Heart right ventricle (tissue), 16 donors: ENCODE measurements at regions not wholly inside any gene's neighbourhood (a gene's known extent, or its start where the extent isn't known, plus 50 kb on each side); places are given as distances from the start of the nearest gene placed in this dataset.

ENCODE experiments used
- ATAC-seq, 8 donors: fragments of 200-7000 bp; cut with Tn5 transposase; one replicate each; pipeline ENCODE4 v1.9.1; 2020; ENCODE audit warnings: mild to moderate bottlenecking in 8 of 8, moderate library complexity in 8 of 8, moderate number of reproducible peaks in 1 of 8
- DNase-seq, 2 donors: peaks; one replicate each; pipeline ENCODE4 v3.0.0-alpha.2; 2020
- H3K27ac ChIP-seq, 10 donors: fragments of 200-600 bp; sonication (generic) in 2 of 10; one replicate each; pipeline versions ENCODE4 v1.5.0 to v1.8.0; 2020 to 2022; ENCODE audit warnings: mild to moderate bottlenecking in 3 of 10
- H3K27me3 ChIP-seq, 7 donors: fragments of 200-600 bp; one replicate each; pipeline ENCODE4 v1.8.0; 2021 to 2022; ENCODE audit warnings: mild to moderate bottlenecking in 2 of 7
- H3K36me3 ChIP-seq, 9 donors: fragments of 200-600 bp; sonication (generic) in 1 of 9; one replicate each; pipeline versions ENCODE4 v1.5.0 to v1.8.0; 2020 to 2022; ENCODE audit warnings: mild to moderate bottlenecking in 2 of 9
- H3K4me1 ChIP-seq, 9 donors: fragments of 200-600 bp; sonication (generic) in 1 of 9; one replicate each; pipeline versions ENCODE4 v1.5.0 to v1.8.0; 2020 to 2022; ENCODE audit warnings: mild to moderate bottlenecking in 4 of 9
- H3K4me3 ChIP-seq, 10 donors: fragments of 200-600 bp; sonication (generic) in 2 of 10; one replicate each; pipeline versions ENCODE4 v1.5.0 to v1.8.0; 2020 to 2022; ENCODE audit warnings: mild to moderate bottlenecking in 7 of 10, moderate library complexity in 2 of 10
- H3K9me3 ChIP-seq, 11 donors: fragments of 200-600 bp in 10 of 11; sonication (generic) in 2 of 11; one replicate each; pipeline versions ENCODE4 v1.5.0 to v1.8.0; 2013 to 2022; ENCODE audit warnings: mild to moderate bottlenecking in 2 of 11, control low read depth in 1 of 11, moderate library complexity in 1 of 11
- WGBS, 2 donors: extraction: QIAGEN DNeasy Blood & Tissue Kit; methylation state at CpG; one replicate each; pipeline ENCODE4 v1.1.7; 2013; ENCODE audit warnings: inconsistent platforms in 1 of 2; 5-methylcytosine and 5-hydroxymethylcytosine counted together
- intact Hi-C, 10 donors: fragments of 100-400 bp; cut with DNase I; formaldehyde crosslinking; loops; one replicate each; pipeline versions ENCODE4 v1.11.1 to v1.14.2; 2022
- TF ChIP-seq, protein P1 (sequence below), 9 donors: fragments of 200-600 bp; sonication (generic) in 2 of 9; IDR thresholded peaks; one replicate each; pipeline versions ENCODE4 v1.5.0 to v1.8.0; 2021 to 2022; ENCODE audit warnings: antibody characterized with exemption in 9 of 9, mild to moderate bottlenecking in 5 of 9, moderate library complexity in 1 of 9
- donor health status: Arrhythmogenic right ventricular cardiomyopathy.
- donor health status: ischemic (EF 13 %, LVEDD 7.1; RV severe dilation, severe dysfunction).
- donor health status: healthy with polysubstance abuse.
- donor health status: DM: no; HTN: yes; CAD: no.
- donor health status: DM: no; HTN: no; CAD: no.
- donor health status: ischemic (EF 25% LVEDD 6.9; RV normal size, moderate dysfunction).
- donor health status: ischemic (EF 25% LVEDD 5.7; RV mildly dilated, moderate dysfunction).
- donor health status: healthy.
- donor health status: DM: yes; HTN: yes; CAD: no.
- donor health status: Ischemic cardiomyopathy.
- donor health status: ischemic (EF 35%, LVEDD 5.7; RV mildly dilated, moderate dysfunction).
- donor health status: nonischemic (EF 11% LVEDD 7.7; RV severe dilation, severe dysfunction).
- donor health status: DM: yes; HTN: yes; CAD: no.
- donor health status: PGD.
- donor health status: ischemic (EF 29% LVEDD 5.4; RV normal size, mild dysfunction).
- donor health status: nonischemic (EF 23%, LVEDD 6.1; RV moderate dilation, normal function).

DNA sequence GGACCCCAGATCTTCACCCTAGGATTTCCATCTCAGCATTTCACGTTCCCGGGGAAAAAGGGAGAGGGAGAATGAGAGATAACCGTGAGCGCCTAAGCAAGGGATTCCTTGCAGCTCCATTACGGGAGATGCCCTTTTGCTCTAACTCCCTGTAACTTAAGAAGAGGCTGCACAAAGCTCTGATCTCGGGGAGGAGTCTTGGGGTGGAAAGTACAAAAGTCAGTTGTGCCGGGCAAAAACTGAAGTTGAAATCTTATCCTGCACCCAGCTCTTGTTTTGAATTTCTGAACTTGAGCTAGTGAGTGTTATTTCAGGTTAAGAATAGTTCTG lies 256.4 kb upstream of the SOX21 start:
- H3K27me3 ChIP-seq: peaks cover 0 to 94% (median 82%) of the 10 kb centered on the region in 7 donors
- no peak overlapping the region for H3K27ac ChIP-seq
- intact Hi-C loops: no loop called here
- TF ChIP-seq, protein P1, sequence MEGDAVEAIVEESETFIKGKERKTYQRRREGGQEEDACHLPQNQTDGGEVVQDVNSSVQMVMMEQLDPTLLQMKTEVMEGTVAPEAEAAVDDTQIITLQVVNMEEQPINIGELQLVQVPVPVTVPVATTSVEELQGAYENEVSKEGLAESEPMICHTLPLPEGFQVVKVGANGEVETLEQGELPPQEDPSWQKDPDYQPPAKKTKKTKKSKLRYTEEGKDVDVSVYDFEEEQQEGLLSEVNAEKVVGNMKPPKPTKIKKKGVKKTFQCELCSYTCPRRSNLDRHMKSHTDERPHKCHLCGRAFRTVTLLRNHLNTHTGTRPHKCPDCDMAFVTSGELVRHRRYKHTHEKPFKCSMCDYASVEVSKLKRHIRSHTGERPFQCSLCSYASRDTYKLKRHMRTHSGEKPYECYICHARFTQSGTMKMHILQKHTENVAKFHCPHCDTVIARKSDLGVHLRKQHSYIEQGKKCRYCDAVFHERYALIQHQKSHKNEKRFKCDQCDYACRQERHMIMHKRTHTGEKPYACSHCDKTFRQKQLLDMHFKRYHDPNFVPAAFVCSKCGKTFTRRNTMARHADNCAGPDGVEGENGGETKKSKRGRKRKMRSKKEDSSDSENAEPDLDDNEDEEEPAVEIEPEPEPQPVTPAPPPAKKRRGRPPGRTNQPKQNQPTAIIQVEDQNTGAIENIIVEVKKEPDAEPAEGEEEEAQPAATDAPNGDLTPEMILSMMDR (IDR thresholded peaks at IDR 0.05): no peak
- no peaks in the 10 kb centered on the region for H3K36me3 ChIP-seq
- DNase-seq (no peak), ATAC-seq (no peak)
- H3K9me3 ChIP-seq: no peaks in the 10 kb centered on the region
- 3 to 5% methylated on average over 7 of the region's 7 CpGs for WGBS, 2 donors
- H3K4me1 ChIP-seq: peaks cover 0 to 21% (median 9%) of the 10 kb centered on the region in 9 donors
- H3K4me3 ChIP-seq: peak overlapping the region in 2 of 10 donors; percentile 24 to 36

DNA sequence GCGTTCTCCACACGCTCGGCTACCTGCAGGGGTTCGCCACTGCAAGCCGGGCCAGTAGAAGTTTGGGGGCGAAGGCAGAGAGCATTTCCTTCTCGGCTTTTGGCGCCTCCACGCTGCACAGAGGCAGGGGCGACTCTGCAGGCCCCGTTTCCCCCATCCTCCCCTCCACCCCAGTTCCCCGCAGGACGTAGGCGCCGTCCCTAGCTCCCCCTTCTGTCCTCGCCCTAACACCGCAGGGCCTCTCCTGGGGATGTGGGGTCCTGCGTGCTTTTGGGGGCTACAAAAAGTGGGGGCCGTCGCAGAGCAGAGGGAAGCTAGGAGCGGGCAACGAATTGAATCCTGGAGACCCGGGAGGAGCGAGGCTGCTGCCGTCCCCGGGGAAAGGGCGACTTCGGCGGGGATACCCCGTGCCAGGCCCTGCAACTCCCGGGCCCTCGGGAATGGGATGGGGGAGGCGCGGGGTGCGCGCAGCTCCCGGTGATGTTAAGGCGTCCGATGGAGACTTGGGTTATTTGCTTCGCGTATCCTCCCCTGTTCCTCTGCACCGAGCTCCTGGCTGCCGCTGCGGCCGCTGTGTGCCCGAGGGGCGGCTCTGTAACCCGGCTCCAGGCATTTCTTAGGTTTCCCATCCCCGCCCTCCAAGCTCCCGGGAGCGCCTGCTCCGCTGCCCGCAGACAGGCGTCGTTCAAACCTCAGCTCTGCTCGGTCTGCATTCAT lies 255.9 kb upstream of the SOX21 start:
- no peaks in the 10 kb centered on the region for H3K9me3 ChIP-seq
- no peak overlapping the region for H3K27ac ChIP-seq
- intact Hi-C loops: no loop called here
- H3K27me3 ChIP-seq: peaks cover 0 to 99% (median 85%) of the 10 kb centered on the region in 7 donors
- H3K36me3 ChIP-seq: no peaks in the 10 kb centered on the region
- TF ChIP-seq, protein P1 (IDR thresholded peaks at IDR 0.05): peak in 1 of 9 donors; percentile 12
- WGBS, 2 donors: 1% methylated on average over 56 of the region's 56 CpGs
- H3K4me1 ChIP-seq: peaks cover 0 to 21% (median 9%) of the 10 kb centered on the region in 9 donors
- H3K4me3 ChIP-seq: peak overlapping the region in 9 of 10 donors; percentile 12 to 37 (median 24)
- DNase-seq (peak in 1 of 2 donors; percentile 3), ATAC-seq (peak in 3 of 8 donors; percentile 20 to 38 (median 29))

GRCh38 chr13:94967183-94968039 lies 255.1 kb upstream of the SOX21 start:
- H3K9me3 ChIP-seq: no peaks in the 10 kb centered on the region
- no peak overlapping the region for H3K27ac ChIP-seq
- H3K36me3 ChIP-seq: no peaks in the 10 kb centered on the region
- no peak for DNase-seq
- peaks cover 0 to 100% (median 89%) of the 10 kb centered on the region in 7 donors for H3K27me3 ChIP-seq
- 2% methylated on average over 61 of the region's 61 CpGs for WGBS, 2 donors
- TF ChIP-seq, protein P1 (IDR thresholded peaks at IDR 0.05): no peak
- ATAC-seq: peak in 2 of 8 donors; percentile 45 to 46
- peaks cover 0 to 21% (median 9%) of the 10 kb centered on the region in 9 donors for H3K4me1 ChIP-seq
- intact Hi-C loops: no loop called here
- peak overlapping the region in 9 of 10 donors; percentile 12 to 37 (median 24) for H3K4me3 ChIP-seq

DNA sequence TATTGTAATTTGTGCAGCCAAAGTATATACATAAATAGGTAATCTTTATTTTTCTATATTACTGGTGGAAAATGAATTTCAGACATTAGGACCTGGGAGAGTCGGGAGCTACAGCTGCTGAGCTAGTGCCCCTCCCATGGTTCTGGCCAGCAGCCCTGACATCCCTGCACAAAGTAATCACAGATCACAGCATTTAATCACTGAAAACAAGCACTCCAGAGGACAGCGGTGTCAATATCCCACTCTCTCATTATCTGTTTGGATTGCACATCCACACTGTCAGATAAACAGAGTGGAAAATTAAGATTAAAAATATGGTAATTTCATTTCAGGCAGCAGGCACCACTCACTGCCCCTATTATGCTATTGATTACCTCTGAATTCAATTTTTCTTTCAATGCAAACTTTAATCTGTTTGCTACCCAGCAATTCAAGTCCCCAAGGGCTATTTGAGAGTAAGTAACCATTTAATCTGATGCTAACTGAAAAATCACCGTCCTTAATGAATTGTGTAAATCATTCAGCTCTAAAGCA lies 254.1 kb upstream of the SOX21 start:
- intact Hi-C loops: no loop called here
- H3K27me3 ChIP-seq: peaks cover 0 to 98% (median 88%) of the 10 kb centered on the region in 7 donors
- H3K4me1 ChIP-seq: peaks cover 0 to 21% (median 9%) of the 10 kb centered on the region in 9 donors
- H3K27ac ChIP-seq: no peak overlapping the region
- TF ChIP-seq, protein P1 (IDR thresholded peaks at IDR 0.05): no peak
- no peak for DNase-seq
- H3K36me3 ChIP-seq: no peaks in the 10 kb centered on the region
- no peak for ATAC-seq
- no peak overlapping the region for H3K4me3 ChIP-seq
- 19 to 22% methylated on average over 3 of the region's 3 CpGs for WGBS, 2 donors
- H3K9me3 ChIP-seq: no peaks in the 10 kb centered on the region
